Motor neuron (in vitro differentiated cells): ENCODE measurements at regions not wholly inside any gene's neighbourhood (a gene's known extent, or its start where the extent isn't known, plus 50 kb on each side); places are given as distances from the start of the nearest gene placed in this dataset.
A peak's percentile ranks its signal among the peaks of the same experiment; 100 is the strongest.
"Not testable (repeated sequence)": the region's sequence is repeated elsewhere in the genome, so short reads cannot be mapped to it uniquely, and the experiment has no call there.

ENCODE experiments used
- ATAC-seq, 8 experiments: fragments of 200-7000 bp; cut with Tn5 transposase; replicated peaks in 6 of 8; 2 replicates each; pipeline ENCODE4 v1.8.0; 2021; ENCODE audit warnings: mild to moderate bottlenecking in 8 of 8, moderate library complexity in 8 of 8
- H3K27ac ChIP-seq, 2 donors: fragments of 250-450 bp; sonication (Bioruptor Pico); 2 replicates each; pipeline ENCODE4 v1.9.0; 2021; ENCODE audit warnings: antibody characterized with exemption in 2 of 2, mild to moderate bottlenecking in 2 of 2, moderate library complexity in 1 of 2
- H3K4me1 ChIP-seq, 2 donors: fragments of 250-450 bp; sonication (Bioruptor Pico); replicated peaks in 1 of 2; 2 replicates each; pipeline ENCODE4 v1.6.1; 2021; ENCODE audit warnings: antibody characterized with exemption in 2 of 2, mild to moderate bottlenecking in 2 of 2, moderate library complexity in 1 of 2
- H3K4me3 ChIP-seq, 5 donors: fragments of 250-450 bp; sonication (Bioruptor Pico); 2 replicates each; pipeline ENCODE4 v1.9.0; 2021; ENCODE audit warnings: antibody characterized with exemption in 5 of 5, mild to moderate bottlenecking in 5 of 5, moderate library complexity in 4 of 5
- WGBS, 10 experiments: fragments of 450-650 bp; shearing (Covaris generic); methylation state at CpG; one replicate each; pipeline ENCODE4 v1.0.0; 2022; 5-methylcytosine and 5-hydroxymethylcytosine counted together
- in situ Hi-C, 9 experiments: fragments of 400-800 bp; cut with MboI; loops; one replicate each; pipeline ENCODE4 v1.15.0; 2021; ENCODE audit warnings: low sequenced_read_pairs in 9 of 9, low pct_unique_long_range_greater_than_20kb in 2 of 9; ENCODE audit not compliant: unreplicated experiment in 9 of 9

- in situ Hi-C loops: no loop called here
- Histone ChIP-seq H3K4me3 (no peak overlapping the region), H3K27ac (no peak overlapping the region), H3K4me1 (peaks cover 4 to 7% of the 10 kb centered on the region in 2 donors)
- ATAC-seq: peak in 4 of 8 experiments; percentile 11 to 63 (median 48)
- 16 to 98% (median 79%) methylated on average over 2 to 7 of the region's 9 CpGs for WGBS, 10 experiments
These were observed 53.4 kb downstream of the HES1 start for GRCh38 chr3:194189243-194189791.

- H3K27ac ChIP-seq, ATAC-seq, in situ Hi-C loops, H3K4me3 ChIP-seq, H3K4me1 ChIP-seq: not testable (repeated sequence)
- 55 to 100% (median 68%) methylated on average over 1 to 2 of the region's 2 CpGs; no CpG with 5 or more reads in 6 of the 10 experiments for WGBS, 10 experiments
These were observed 55.9 kb downstream of the HES1 start for GRCh38 chr3:194191850-194192249.

GRCh38 chr3:194194051-194194756 lies 58.3 kb downstream of the HES1 start:
- WGBS, 10 experiments: 33 to 87% (median 70%) methylated on average over 1 to 9 of the region's 9 CpGs; no CpG with 5 or more reads in 1 of the 10 experiments

GRCh38 chr3:194194757-194195085 lies 58.8 kb downstream of the HES1 start:
- no peaks in the 10 kb centered on the region for H3K4me1 ChIP-seq
- 78 to 100% (median 85%) methylated on average over 1 of the region's 1 CpG; no CpG with 5 or more reads in 4 of the 10 experiments for WGBS, 10 experiments
- no peak overlapping the region for H3K4me3 ChIP-seq
- ATAC-seq: peak in 1 of 8 experiments; percentile 63
- H3K27ac ChIP-seq: no peak overlapping the region
- in situ Hi-C loops: no loop called here

More at GRCh38 chr3:194194051-194194756, 58.3 kb downstream of the HES1 start:
- Histone ChIP-seq H3K4me3 (no peak overlapping the region), H3K4me1 (no peaks in the 10 kb centered on the region), H3K27ac (no peak overlapping the region)
- in situ Hi-C loops: no loop called here
- ATAC-seq: peak in 3 of 8 experiments; percentile 31 to 57 (median 33)

- peaks cover 0 to 3% of the 10 kb centered on the region in 2 donors for H3K4me1 ChIP-seq
- H3K27ac ChIP-seq: no peak overlapping the region
- in situ Hi-C loops: no loop called here
- ATAC-seq: no peak
- whole genome bisulfite sequencing, 10 experiments: 40 to 100% (median 94%) methylated on average over 1 to 3 of the region's 3 CpGs; no CpG with 5 or more reads in 2 of the 10 experiments
- H3K4me3 ChIP-seq: no peak overlapping the region
These were observed 59.7 kb downstream of the HES1 start for GRCh38 chr3:194195611-194196010.

- in situ Hi-C loops: no loop called here
- H3K4me1 ChIP-seq: peaks cover 0 to 12% of the 10 kb centered on the region in 2 donors
- H3K27ac ChIP-seq: no peak overlapping the region
- no peak overlapping the region for H3K4me3 ChIP-seq
- WGBS, 10 experiments: 88 to 95% (median 90%) methylated on average over 2 to 8 of the region's 9 CpGs; no CpG with 5 or more reads in 4 of the 10 experiments
- ATAC-seq: no peak
These were observed 60.9 kb downstream of the HES1 start for GRCh38 chr3:194196876-194197275.

- Histone ChIP-seq H3K27ac (no peak overlapping the region), H3K4me1 (peaks cover 0 to 12% of the 10 kb centered on the region in 2 donors), H3K4me3 (no peak overlapping the region)
- no peak for ATAC-seq
- in situ Hi-C loops: no loop called here
- WGBS, 10 experiments: 48 to 90% (median 71%) methylated on average over 2 to 6 of the region's 7 CpGs
These were observed 61.5 kb downstream of the HES1 start for GRCh38 chr3:194197396-194197960.

GRCh38 chr3:194197981-194198695 lies 62.2 kb downstream of the HES1 start:
- ATAC-seq: no peak
- Histone ChIP-seq H3K4me3 (no peak overlapping the region), H3K27ac (no peak overlapping the region), H3K4me1 (peaks cover 0 to 12% of the 10 kb centered on the region in 2 donors)
- WGBS, 10 experiments: 35 to 100% (median 90%) methylated on average over 1 to 8 of the region's 9 CpGs; no CpG with 5 or more reads in 1 of the 10 experiments
- in situ Hi-C loops: no loop called here

GRCh38 chr3:194198938-194199337 lies 63.0 kb downstream of the HES1 start:
- 0 to 100% (median 85%) methylated on average over 1 to 3 of the region's 3 CpGs; no CpG with 5 or more reads in 4 of the 10 experiments for WGBS, 10 experiments
- Histone ChIP-seq H3K4me1 (peaks cover 5 to 15% of the 10 kb centered on the region in 2 donors), H3K4me3 (no peak overlapping the region), H3K27ac (no peak overlapping the region)
- no peak for ATAC-seq
- in situ Hi-C loops: no loop called here

- WGBS, 10 experiments: 56 to 96% (median 82%) methylated on average over 1 to 6 of the region's 6 CpGs; no CpG with 5 or more reads in 3 of the 10 experiments
- peaks cover 19 to 20% of the 10 kb centered on the region in 2 donors for H3K4me1 ChIP-seq
These were observed 64.6 kb downstream of the HES1 start for GRCh38 chr3:194200422-194201081.

GRCh38 chr3:194201953-194202666 lies 66.2 kb downstream of the HES1 start:
- no peak for ATAC-seq
- Histone ChIP-seq H3K4me1 (peaks cover 30 to 32% of the 10 kb centered on the region in 2 donors), H3K27ac (no peak overlapping the region), H3K4me3 (no peak overlapping the region)
- in situ Hi-C loops: no loop called here
- WGBS, 10 experiments: 20 to 100% (median 90%) methylated on average over 1 to 4 of the region's 6 CpGs; no CpG with 5 or more reads in 2 of the 10 experiments

More at GRCh38 chr3:194200422-194201081, 64.6 kb downstream of the HES1 start:
- no peak overlapping the region for H3K4me3 ChIP-seq
- ATAC-seq: no peak
- no peak overlapping the region for H3K27ac ChIP-seq
- in situ Hi-C loops: no loop called here

GRCh38 chr3:194203482-194204041 lies 67.6 kb downstream of the HES1 start:
- Histone ChIP-seq H3K27ac (no peak overlapping the region), H3K4me3 (peak overlapping the region in 3 of 5 donors; percentile 21 to 34 (median 24)), H3K4me1 (peaks cover 30 to 32% of the 10 kb centered on the region in 2 donors)
- in situ Hi-C loops: no loop called here
- WGBS, 10 experiments: 67 to 90% (median 76%) methylated on average over 1 to 9 of the region's 11 CpGs; no CpG with 5 or more reads in 4 of the 10 experiments
- ATAC-seq: no peak
